ENCODE measurements at regions not wholly inside any gene's neighbourhood (a gene's known extent, or its start where the extent isn't known, plus 50 kb on each side); places are given as distances from the start of the nearest gene placed in this dataset.

DNA sequence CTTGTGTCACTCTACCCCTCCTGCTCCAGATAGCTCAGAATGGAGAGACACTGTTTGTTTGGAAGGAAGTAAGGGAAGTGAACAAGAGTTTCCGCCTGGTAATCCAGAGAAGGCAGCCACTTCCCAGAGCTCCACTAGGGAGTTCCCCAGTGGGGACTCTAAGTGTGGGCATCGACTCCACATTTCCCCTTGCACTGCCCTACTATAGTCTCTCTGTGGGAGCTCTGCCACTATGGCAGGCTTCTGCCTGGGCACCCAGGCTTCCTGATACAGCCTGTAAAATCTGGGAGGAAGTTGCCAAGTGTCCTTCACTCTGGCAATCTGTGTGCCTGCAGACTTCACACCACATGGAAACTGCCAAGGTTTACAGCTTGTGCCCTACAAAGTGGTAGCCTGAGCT lies 245.8 kb upstream of the DMD start:
- TF ChIP-seq CTCF (conservative IDR thresholded peaks at IDR 0.05; ENCODE audit: low read depth, low read length), result no peak
- no peak for TF ChIP-seq EZH2 (IDR thresholded peaks at IDR 0.05; ENCODE audit: borderline replicate concordance, low read depth, low read length, poor library complexity, severe bottlenecking)

Data from A673 (cell line).